K562 (cell line): ENCODE measurements at regions not wholly inside any gene's neighbourhood (a gene's known extent, or its start where the extent isn't known, plus 50 kb on each side); places are given as distances from the start of the nearest gene placed in this dataset.
"Not testable (repeated sequence)": the region's sequence is repeated elsewhere in the genome, so short reads cannot be mapped to it uniquely, and the experiment has no call there.

ENCODE experiments used
- ATAC-seq: fragments of 200-7000 bp; cut with Tn5 transposase; 3 replicates; pipeline ENCODE4 v1.9.1; 2020; ENCODE audit warnings: moderate library complexity
- BruUV-seq: library from RNA; stranded (reverse); fragments of 400-500 nt; replicated peaks from 2 replicates; lab custom pipeline; 2021; lab: Mats Ljungman, UMichigan
- CTCF ChIA-PET: fragments of 300-600 bp; formaldehyde crosslinking; extraction: SDS; loops from one replicate; lab custom pipeline; 2021; ENCODE audit warnings: low intra/inter-chr PET ratio; lab: Yijun Ruan, JAX
- POLR2A ChIA-PET: fragments of 300-600, 350-650 bp; sonication (Branson Sonifier 250); formaldehyde crosslinking; extraction: SDS; loops from one replicate; lab custom pipeline; 2021; ENCODE audit warnings: antibody characterized with exemption, inconsistent platforms; lab: Yijun Ruan, JAX
- DNase-seq, 4 experiments: peaks; one replicate each; pipeline versions ENCODE4 v3.0.0 to v3.0.0-alpha.2; 2011 to 2018; ENCODE audit warnings: low spot score in 3 of 4, mixed read lengths in 3 of 4; ENCODE audit errors: extremely low read depth in 1 of 4
- FAIRE-seq: peaks from 2 replicates; lab custom pipeline; 2011; peaks lifted over from hg19 to GRCh38; lab: Jason Lieb, UNC
- H2AFZ ChIP-seq: 2 replicates; pipeline ENCODE4 v1.6.0; 2011; ENCODE audit warnings: low read depth, low read length, control low read depth, inconsistent platforms
- H3K27ac ChIP-seq: fragments of 200-600 bp; 3 replicates; pipeline ENCODE4 v1.8.0; 2011; ENCODE audit warnings: low read depth, mild to moderate bottlenecking, control low read depth, inconsistent platforms, low read length, moderate library complexity, mixed read lengths; ENCODE audit errors: extremely low read depth
- H3K27me3 ChIP-seq, 2 experiments: fragments of 300-600 bp in 1 of 2; 2 replicates in 1 of 2; 3 replicates in 1 of 2; pipeline versions ENCODE4 v1.6.0 to v1.8.0; 2011; ENCODE audit warnings: inconsistent platforms in 2 of 2, low read length in 2 of 2, mild to moderate bottlenecking in 1 of 2, mixed read lengths in 1 of 2, moderate library complexity in 1 of 2; ENCODE audit not compliant: control insufficient read depth in 2 of 2, insufficient read depth in 2 of 2
- H3K36me3 ChIP-seq: fragments of 300-600 bp; 3 replicates; pipeline ENCODE4 v1.8.0; 2011; ENCODE audit warnings: mild to moderate bottlenecking, low read length, inconsistent platforms; ENCODE audit not compliant: control insufficient read depth, insufficient read depth
- H3K4me1 ChIP-seq, 2 experiments: fragments of 200-600 bp in 1 of 2; replicated peaks in 1 of 2; 2 replicates in 1 of 2; 3 replicates in 1 of 2; pipeline versions ENCODE4 v1.5.1 to v1.8.0; 2011; ENCODE audit warnings: inconsistent platforms in 2 of 2, low read length in 2 of 2, mild to moderate bottlenecking in 1 of 2, mixed read lengths in 1 of 2, moderate library complexity in 1 of 2; ENCODE audit not compliant: control insufficient read depth in 2 of 2, insufficient read depth in 2 of 2
- H3K4me2 ChIP-seq: 2 replicates; pipeline ENCODE4 v1.6.1; 2011; ENCODE audit warnings: low read length, control low read depth, inconsistent platforms, mixed read lengths; ENCODE audit not compliant: insufficient read depth
- H3K4me3 ChIP-seq: fragments of 200-600 bp; sonication (generic), shearing (Covaris generic); 2 replicates; pipeline ENCODE4 v1.5.1; 2016; ENCODE audit warnings: control low read depth, inconsistent platforms
- H3K79me2 ChIP-seq: fragments of 200-600 bp; 3 replicates; pipeline ENCODE4 v1.8.0; 2011; ENCODE audit warnings: low read length, inconsistent platforms; ENCODE audit not compliant: control insufficient read depth, insufficient read depth
- H3K9ac ChIP-seq, 2 experiments: 2 replicates each; pipeline versions ENCODE4 v1.6.0 to v1.6.1; 2011; ENCODE audit warnings: low read depth in 2 of 2, low read length in 2 of 2, control low read depth in 1 of 2, inconsistent platforms in 1 of 2, mild to moderate bottlenecking in 1 of 2, mixed read lengths in 1 of 2; ENCODE audit not compliant: insufficient read depth in 1 of 2
- H3K9me1 ChIP-seq: one replicate; pipeline ENCODE4 v1.6.0; 2011; ENCODE audit warnings: inconsistent platforms, mild to moderate bottlenecking, low read length, moderate library complexity; ENCODE audit not compliant: control insufficient read depth, insufficient read depth
- H3K9me3 ChIP-seq: replicated peaks from 2 replicates; pipeline ENCODE4 v1.5.1; 2011; ENCODE audit warnings: low read depth, low read length, inconsistent platforms; ENCODE audit not compliant: control insufficient read depth, insufficient read depth
- H4K20me1 ChIP-seq: replicated peaks from 2 replicates; pipeline ENCODE4 v1.6.1; 2011; ENCODE audit warnings: low read length, inconsistent platforms, mixed read lengths; ENCODE audit not compliant: control insufficient read depth, insufficient read depth
- COPS2 ChIP-seq: fragments of 450-650 bp; conservative IDR thresholded peaks from 2 replicates; pipeline ENCODE4 v1.6.1; 2016; ENCODE audit warnings: mild to moderate bottlenecking, moderate library complexity
- KLF16 ChIP-seq: IDR thresholded peaks from 2 replicates; pipeline ENCODE4 v1.6.1; 2016; ENCODE audit warnings: antibody characterized with exemption
- NRF1 ChIP-seq, 2 experiments: fragments of 450-650 bp; IDR thresholded peaks in 1 of 2; conservative IDR thresholded peaks in 1 of 2; 2 replicates each; pipeline ENCODE4 v1.6.1; 2014; ENCODE audit warnings: mild to moderate bottlenecking in 2 of 2
- WGBS: fragments of 100-300 bp; shearing (Covaris generic); methylation state at CpG from one replicate; pipeline ENCODE4 v1.1.6; 2016; ENCODE audit warnings: low coverage, mixed read lengths; ENCODE audit not compliant: insufficient coverage; ENCODE audit errors: missing lambda C conversion rate; 5-methylcytosine and 5-hydroxymethylcytosine counted together
- in situ Hi-C: fragments of 300-500 bp; cut with MboI; formaldehyde crosslinking; loops from 4 replicates; pipeline ENCODE4 v1.15.0; 2018; ENCODE audit warnings: inconsistent platforms, mixed read lengths
- intact Hi-C: fragments of 100-400 bp; cut with micrococcal nuclease; formaldehyde crosslinking; loops from 2 replicates; pipeline ENCODE4 v1.14.2; 2022

GRCh38 chr6:160883999-160884398 lies 107.6 kb upstream of the MAP3K4 start:
- Histone ChIP-seq H3K27ac (no peak overlapping the region), H3K9me3 (no peaks in the 10 kb centered on the region), H3K4me1 (no peaks in the 10 kb centered on the region), H3K4me2 (no peak overlapping the region), H3K27me3 (no peaks in the 10 kb centered on the region), H2AFZ (peak overlapping the region; percentile 60), H3K36me3 (no peaks in the 10 kb centered on the region), H3K9me1 (no peaks in the 10 kb centered on the region), H3K4me3 (no peak overlapping the region), H3K79me2 (no peaks in the 10 kb centered on the region), H4K20me1 (no peaks in the 10 kb centered on the region), H3K9ac (no peak overlapping the region)
- TF ChIP-seq NRF1 (conservative IDR thresholded peaks at IDR 0.05 in 1 of 2, IDR thresholded peaks at IDR 0.05 in 1 of 2) = no peak
- no peak for TF ChIP-seq KLF16
- no peak for TF ChIP-seq COPS2
- FAIRE-seq (no peak), ATAC-seq (peak; percentile 71), DNase-seq (peak in 1 of 4 experiments; percentile 22)
- WGBS = 18% methylated on average over 4 of the region's 4 CpGs
- no TSS peak for BruUV-seq
- CTCF ChIA-PET = no interaction called here
- in situ Hi-C loops = no loop called here
- intact Hi-C loops = no loop called here
- POLR2A ChIA-PET = interaction anchor here (0.6 kb wide), 1 partner anchor 8 kb away, joined by 3 read pairs; no protein-coding TSS in a partner anchor

GRCh38 chr6:160889148-160889547 lies 102.4 kb upstream of the MAP3K4 start:
- ATAC-seq, DNase-seq, H2AFZ ChIP-seq, intact Hi-C loops, H3K4me3 ChIP-seq, H4K20me1 ChIP-seq, H3K79me2 ChIP-seq, H3K4me2 ChIP-seq, BruUV-seq, H3K36me3 ChIP-seq, H3K27ac ChIP-seq, FAIRE-seq, H3K9me3 ChIP-seq, H3K9me1 ChIP-seq, H3K4me1 ChIP-seq, H3K9ac ChIP-seq, CTCF ChIA-PET, in situ Hi-C loops, H3K27me3 ChIP-seq: not testable (repeated sequence)
- POLR2A ChIA-PET = interaction anchor here (0.6 kb wide), 1 partner anchor 45 kb away, joined by 4 read pairs; no protein-coding TSS in a partner anchor
- 19% methylated on average over 1 of the region's 1 CpG for WGBS
